ENCODE measurements at regions not wholly inside any gene's neighbourhood (a gene's known extent, or its start where the extent isn't known, plus 50 kb on each side); places are given as distances from the start of the nearest gene placed in this dataset.

DNA sequence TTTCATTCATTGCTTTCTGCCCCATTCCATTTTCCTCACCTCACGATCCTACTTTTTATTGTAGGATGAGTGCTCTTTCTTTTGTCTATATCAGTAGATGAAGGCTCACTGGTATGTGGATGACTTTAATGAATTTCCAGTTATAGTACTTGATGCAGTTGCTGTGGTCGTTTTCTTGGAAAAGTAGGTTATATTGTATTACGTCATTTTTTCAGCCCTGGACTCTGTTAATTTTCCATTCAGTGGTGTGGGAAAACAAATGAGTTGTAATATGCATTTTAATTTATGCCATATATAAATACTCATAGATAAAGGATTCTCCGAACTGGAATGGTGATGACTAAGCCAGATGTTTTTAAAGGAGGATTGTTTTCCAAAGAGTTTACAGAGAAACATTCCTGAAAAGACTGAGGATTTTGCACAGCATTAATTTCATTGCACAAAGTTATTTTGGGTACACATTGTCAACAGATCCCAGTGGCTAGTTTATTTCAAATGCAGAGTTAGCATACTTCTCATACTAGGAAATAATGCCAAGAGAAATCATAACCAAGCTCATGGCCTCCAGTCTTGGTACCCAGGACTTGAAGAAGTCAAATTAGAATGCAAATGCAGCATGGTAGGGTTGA is 189.7 kb downstream of the PAX3 start:
- TF ChIP-seq, protein P1, sequence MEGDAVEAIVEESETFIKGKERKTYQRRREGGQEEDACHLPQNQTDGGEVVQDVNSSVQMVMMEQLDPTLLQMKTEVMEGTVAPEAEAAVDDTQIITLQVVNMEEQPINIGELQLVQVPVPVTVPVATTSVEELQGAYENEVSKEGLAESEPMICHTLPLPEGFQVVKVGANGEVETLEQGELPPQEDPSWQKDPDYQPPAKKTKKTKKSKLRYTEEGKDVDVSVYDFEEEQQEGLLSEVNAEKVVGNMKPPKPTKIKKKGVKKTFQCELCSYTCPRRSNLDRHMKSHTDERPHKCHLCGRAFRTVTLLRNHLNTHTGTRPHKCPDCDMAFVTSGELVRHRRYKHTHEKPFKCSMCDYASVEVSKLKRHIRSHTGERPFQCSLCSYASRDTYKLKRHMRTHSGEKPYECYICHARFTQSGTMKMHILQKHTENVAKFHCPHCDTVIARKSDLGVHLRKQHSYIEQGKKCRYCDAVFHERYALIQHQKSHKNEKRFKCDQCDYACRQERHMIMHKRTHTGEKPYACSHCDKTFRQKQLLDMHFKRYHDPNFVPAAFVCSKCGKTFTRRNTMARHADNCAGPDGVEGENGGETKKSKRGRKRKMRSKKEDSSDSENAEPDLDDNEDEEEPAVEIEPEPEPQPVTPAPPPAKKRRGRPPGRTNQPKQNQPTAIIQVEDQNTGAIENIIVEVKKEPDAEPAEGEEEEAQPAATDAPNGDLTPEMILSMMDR (IDR thresholded peaks at IDR 0.05; ENCODE audit: insufficient read depth, low read length, poor library complexity, severe bottlenecking): no peak
- no peak for TF ChIP-seq EZH2phosphoT487 (conservative IDR thresholded peaks at IDR 0.05; ENCODE audit: low read length)
- H3K9ac ChIP-seq (ENCODE audit: low read length): no peak overlapping the region
- H4K20me1 ChIP-seq (ENCODE audit: low read depth, low read length): no peaks in the 10 kb centered on the region
- no peak overlapping the region for H3K4me2 ChIP-seq (ENCODE audit: low read depth, low read length, poor library complexity, severe bottlenecking)
- H3K4me3 ChIP-seq (ENCODE audit: insufficient read depth, low read length, poor library complexity, severe bottlenecking): no peak overlapping the region
- H3K9me3 ChIP-seq (ENCODE audit: insufficient read depth, low read length): no peaks in the 10 kb centered on the region
- no peak overlapping the region for H2AFZ ChIP-seq (ENCODE audit: low read depth, low read length, severe bottlenecking)
- H3K9me2 ChIP-seq (replicated peaks; ENCODE audit: insufficient read depth, low read length): no peaks in the 10 kb centered on the region
- H3K27me3 ChIP-seq (ENCODE audit: low read length): no peaks in the 10 kb centered on the region
- no peak overlapping the region for H3K27ac ChIP-seq (ENCODE audit: low read depth, low read length)
- no peaks in the 10 kb centered on the region for H3K36me3 ChIP-seq (ENCODE audit: low read length)
- H3F3A ChIP-seq (ENCODE audit: insufficient read depth): no peaks in the 10 kb centered on the region
- H3K79me2 ChIP-seq (ENCODE audit: insufficient read depth, low read length): no peaks in the 10 kb centered on the region

DNA sequence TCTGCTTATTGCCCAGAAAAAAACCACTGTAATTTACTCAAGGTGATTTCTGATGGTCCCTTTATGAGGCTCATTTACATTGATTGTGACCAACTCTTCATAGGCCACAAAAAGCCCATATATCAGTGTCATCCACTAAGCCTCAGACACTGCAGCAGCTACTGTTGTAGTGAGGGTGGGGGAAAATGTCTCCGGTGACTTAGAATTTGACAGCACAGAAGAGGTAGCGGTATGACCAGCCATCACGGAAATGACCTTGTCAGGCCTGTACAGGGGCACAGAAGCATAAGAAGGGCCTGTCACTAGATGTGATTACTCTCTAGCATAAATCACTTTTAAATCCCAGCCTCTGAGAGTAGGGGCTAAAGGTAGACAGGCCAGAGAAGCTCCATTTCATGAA is 190.3 kb downstream of the PAX3 start:
- Histone ChIP-seq H2AFZ (ENCODE audit: low read depth, low read length, severe bottlenecking) (no peak overlapping the region), H3K27ac (ENCODE audit: low read depth, low read length) (no peak overlapping the region), H3K9me2 (replicated peaks; ENCODE audit: insufficient read depth, low read length) (no peaks in the 10 kb centered on the region), H3K9ac (ENCODE audit: low read length) (no peak overlapping the region), H3K27me3 (ENCODE audit: low read length) (no peaks in the 10 kb centered on the region), H3K79me2 (ENCODE audit: insufficient read depth, low read length) (no peaks in the 10 kb centered on the region), H3K9me3 (ENCODE audit: insufficient read depth, low read length) (no peaks in the 10 kb centered on the region), H3K4me2 (ENCODE audit: low read depth, low read length, poor library complexity, severe bottlenecking) (no peak overlapping the region), H3F3A (ENCODE audit: insufficient read depth) (no peaks in the 10 kb centered on the region), H4K20me1 (ENCODE audit: low read depth, low read length) (no peaks in the 10 kb centered on the region), H3K4me3 (ENCODE audit: insufficient read depth, low read length, poor library complexity, severe bottlenecking) (no peak overlapping the region), H3K36me3 (ENCODE audit: low read length) (no peaks in the 10 kb centered on the region)
- TF ChIP-seq, protein P1 (IDR thresholded peaks at IDR 0.05; ENCODE audit: insufficient read depth, low read length, poor library complexity, severe bottlenecking): no peak
- no peak for TF ChIP-seq EZH2phosphoT487 (conservative IDR thresholded peaks at IDR 0.05; ENCODE audit: low read length)

DNA sequence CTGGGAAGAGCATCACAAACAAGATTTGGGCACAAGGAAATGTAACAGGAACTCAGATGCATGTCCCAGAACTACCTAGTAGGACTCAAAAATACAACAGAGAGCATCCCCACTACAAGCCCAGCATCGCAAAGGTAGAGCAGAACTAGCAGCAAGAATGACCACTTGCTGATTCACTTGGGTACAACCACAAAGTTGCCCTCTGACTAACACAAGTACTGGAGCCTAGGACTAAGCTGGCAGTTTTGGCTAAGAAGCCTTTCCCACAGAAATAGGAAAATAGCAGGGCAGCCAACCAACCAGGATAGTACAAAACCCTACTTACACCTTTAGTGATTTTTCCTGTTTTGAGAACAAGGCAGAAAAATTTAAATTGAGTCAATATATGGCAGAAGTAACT is 193.8 kb downstream of the PAX3 start:
- TF ChIP-seq, protein P1 (IDR thresholded peaks at IDR 0.05; ENCODE audit: insufficient read depth, low read length, poor library complexity, severe bottlenecking): no peak
- no peak overlapping the region for H3K9ac ChIP-seq (ENCODE audit: low read length)
- H3K9me3 ChIP-seq (ENCODE audit: insufficient read depth, low read length): no peaks in the 10 kb centered on the region
- no peak overlapping the region for H2AFZ ChIP-seq (ENCODE audit: low read depth, low read length, severe bottlenecking)
- H3K27me3 ChIP-seq (ENCODE audit: low read length): no peaks in the 10 kb centered on the region
- no peak overlapping the region for H3K27ac ChIP-seq (ENCODE audit: low read depth, low read length)
- H3K9me2 ChIP-seq (replicated peaks; ENCODE audit: insufficient read depth, low read length): no peaks in the 10 kb centered on the region
- H3K36me3 ChIP-seq (ENCODE audit: low read length): no peaks in the 10 kb centered on the region
- no peaks in the 10 kb centered on the region for H3F3A ChIP-seq (ENCODE audit: insufficient read depth)
- H3K4me2 ChIP-seq (ENCODE audit: low read depth, low read length, poor library complexity, severe bottlenecking): no peak overlapping the region
- H3K79me2 ChIP-seq (ENCODE audit: insufficient read depth, low read length): no peaks in the 10 kb centered on the region
- H3K4me3 ChIP-seq (ENCODE audit: insufficient read depth, low read length, poor library complexity, severe bottlenecking): no peak overlapping the region
- no peaks in the 10 kb centered on the region for H4K20me1 ChIP-seq (ENCODE audit: low read depth, low read length)
